M059J (cell line): ENCODE measurements at regions not wholly inside any gene's neighbourhood (a gene's known extent, or its start where the extent isn't known, plus 50 kb on each side); places are given as distances from the start of the nearest gene placed in this dataset.
"Not testable (repeated sequence)": the region's sequence is repeated elsewhere in the genome, so short reads cannot be mapped to it uniquely, and the experiment has no call there.

Source experiments
- DNase-seq: peaks from one replicate; pipeline ENCODE4 v3.0.0-alpha.2; 2012; ENCODE audit warnings: low read depth

DNA sequence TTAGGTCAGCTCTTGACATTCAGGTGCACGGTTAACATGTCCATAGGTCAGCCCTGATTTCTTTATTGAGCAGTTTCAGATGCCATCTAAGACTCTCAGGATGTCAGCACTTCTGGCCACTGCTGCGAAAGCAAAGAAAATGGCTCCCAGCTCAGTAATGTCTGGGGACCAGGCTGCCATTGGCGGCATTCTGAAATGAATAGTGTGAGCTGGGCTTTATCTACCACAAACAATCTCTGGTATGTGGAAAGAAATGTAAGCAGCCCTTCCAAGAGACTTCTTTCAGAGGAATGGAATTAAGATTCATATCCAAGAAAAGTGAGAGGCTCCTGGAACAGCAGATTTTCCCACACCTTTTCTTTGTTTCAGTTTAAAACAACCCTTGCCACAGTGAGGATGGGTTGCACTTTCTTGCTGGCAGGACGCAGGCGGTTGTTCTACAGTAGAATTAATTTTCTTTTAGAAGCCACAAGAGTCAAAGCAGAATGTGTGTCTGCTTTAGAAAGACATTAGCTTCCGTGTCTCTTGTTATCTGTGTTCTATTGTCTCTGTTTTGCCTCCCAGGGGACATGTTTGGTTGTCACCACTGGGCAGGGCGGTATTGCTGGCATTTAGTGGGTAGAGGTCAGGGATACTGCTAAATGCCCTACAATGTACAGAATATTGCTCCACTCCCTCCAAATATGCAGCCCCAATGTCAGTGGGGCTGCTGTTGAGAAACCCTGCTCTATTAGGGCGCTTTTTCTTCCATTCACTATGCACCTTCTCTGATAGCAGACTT, 149.9 kb upstream of the ANKH start:
- DNase-seq, result peak; percentile 81

DNA sequence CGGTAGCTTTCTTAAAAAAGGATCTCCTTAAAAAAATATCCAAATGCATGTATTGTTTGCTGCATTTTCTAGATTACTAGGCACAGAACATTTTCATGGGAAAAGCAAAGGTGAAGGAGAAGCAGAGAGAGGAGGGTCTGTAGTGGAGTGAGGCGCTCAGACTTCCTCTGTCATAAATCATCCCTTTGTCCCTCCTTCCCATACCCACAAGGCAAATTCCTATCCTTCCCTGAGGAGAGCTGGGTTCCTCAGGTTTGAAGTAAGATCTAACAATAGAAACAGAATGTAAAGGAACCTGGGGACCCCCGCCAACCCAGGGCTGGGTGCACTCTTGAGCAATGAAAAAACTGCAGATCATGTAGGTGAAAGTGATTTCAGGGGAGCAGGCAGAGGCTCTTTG, 149.2 kb upstream of the ANKH start:
- peak; percentile 45 for DNase-seq

DNA sequence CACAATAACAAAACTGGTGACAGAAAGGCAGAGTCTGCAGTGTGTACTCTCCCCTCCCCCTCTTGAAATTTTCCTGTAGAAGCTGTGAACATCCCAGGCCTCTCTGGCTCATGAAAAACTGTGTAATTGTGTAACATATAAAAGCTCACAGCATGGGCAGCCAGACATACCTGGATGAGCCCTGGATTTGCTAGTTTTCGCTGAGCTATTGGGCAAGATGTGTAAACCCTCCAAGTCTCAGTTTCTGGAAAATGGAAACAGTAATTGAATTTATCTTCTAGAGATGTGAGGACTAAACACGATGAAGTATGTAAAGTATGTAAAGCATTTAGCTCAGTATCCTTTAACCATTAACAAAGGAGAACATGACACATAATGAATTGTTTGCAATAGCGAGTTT, 143.2 kb upstream of the ANKH start:
- DNase-seq, result no peak

DNA sequence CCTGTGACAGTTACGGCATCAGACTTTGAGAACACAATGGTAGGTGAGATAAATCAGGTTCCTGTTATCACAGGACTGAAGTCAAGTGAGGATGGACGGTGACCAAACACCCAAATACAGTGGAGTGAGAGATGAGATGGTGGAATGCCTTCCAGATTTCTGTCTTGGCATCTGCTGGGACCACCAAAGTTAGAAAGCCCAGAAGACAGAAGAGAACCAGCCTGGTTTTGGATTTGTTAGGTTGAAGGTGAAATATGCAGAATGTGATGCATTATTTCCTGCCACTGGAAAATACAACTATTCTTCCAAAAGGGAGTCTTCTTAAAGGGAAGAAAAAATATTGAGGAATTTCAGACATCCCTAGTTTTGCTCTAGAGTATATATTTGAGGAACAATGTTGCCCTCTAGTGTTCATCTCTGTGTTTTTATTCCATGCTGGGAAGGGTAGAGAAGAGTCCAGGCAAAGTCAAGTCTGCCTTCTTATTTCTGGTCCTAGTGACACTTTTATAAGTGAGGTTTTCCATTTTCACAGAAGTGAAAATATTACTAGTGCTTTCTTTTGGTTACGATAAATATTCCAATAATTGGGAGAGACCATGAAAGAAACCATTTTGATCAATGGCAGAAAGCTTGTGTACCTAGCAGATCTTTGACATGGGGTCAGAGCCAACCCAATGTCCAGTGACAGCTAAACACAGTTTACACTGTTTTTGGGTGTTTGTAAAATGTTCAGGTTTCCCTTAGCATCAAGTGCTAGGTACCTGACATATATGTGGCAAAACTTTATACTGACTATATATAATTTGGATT, 142.3 kb upstream of the ANKH start:
- peak; percentile 75 for DNase-seq

DNA sequence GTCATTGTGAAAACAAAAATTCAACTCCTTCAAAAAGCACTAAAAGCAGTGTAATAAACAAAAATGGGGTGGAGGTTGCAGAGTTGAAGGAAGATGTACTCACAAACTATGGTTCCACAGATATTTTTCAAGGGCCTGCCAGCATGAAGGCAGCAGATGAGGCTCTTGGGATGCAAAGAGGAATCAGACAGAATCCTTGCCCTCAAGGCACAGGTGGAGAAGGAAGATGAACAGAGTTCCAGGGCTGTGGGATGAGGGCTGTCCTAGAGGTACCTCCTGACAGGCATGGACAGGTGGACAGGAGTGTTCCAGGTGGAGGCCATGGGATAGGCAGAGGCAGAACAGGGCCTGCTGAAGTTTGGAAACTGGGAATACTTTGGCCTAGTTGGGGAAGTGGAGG, 140.5 kb upstream of the ANKH start:
- DNase-seq, result no peak

DNA sequence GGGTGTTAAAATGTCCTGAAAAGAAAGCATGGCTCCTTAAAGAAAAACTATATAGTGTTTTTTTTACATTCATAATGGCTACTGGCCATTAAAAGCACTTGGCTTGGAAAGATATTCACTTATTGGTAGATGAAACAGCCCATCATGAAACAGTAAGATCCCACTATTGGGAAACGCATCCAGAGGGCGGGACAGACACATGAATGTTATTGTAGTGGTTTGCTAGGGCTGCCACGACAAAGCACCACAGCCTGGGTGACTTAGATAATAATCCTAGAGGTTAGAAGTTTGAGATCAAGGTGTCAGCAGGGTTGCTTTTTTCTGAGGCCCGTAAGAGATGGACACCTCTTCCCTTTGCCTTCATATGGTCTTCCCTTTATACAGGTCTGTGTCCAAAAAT, 139.4 kb upstream of the ANKH start:
- no peak for DNase-seq

DNA sequence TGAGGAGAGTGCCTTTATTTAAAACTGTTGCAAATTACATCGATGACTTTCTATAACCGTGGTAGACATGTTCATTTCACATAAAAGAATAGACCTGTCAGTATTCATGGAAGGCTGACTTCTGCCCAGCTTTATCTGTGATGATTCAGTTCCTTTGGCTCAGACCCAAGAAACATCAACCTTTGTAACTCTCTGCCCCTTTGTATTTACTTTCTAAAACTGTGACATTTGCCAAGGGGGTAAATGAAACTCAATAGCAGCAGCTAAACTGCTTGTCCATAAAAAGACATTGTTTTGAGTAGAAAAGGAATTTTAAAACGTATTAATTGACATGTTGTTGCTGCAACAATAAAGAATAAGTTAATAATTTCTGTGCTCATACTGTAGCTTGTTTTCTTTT, 137.8 kb upstream of the ANKH start:
- DNase-seq, result peak; percentile 92

DNA sequence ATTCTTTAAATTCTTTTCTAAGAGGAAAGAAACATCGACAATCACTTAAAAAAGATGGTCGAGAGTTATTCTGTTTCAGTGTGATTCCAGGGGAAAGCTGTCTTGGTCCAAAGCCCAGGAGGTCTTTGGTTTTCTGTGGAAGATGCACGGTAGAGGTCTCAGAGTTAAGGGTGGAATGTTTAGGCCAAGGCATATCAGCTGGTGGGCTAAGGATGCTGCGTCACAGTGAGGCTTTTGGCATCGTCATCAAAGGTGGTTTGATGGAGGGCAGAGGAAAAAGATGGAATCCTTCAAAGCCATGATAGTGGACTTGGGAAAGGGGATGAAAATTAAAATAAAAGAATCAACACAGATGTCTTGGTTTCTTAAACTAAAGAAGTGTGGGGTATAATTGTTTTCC, 137.3 kb upstream of the ANKH start:
- DNase-seq, result no peak

DNA sequence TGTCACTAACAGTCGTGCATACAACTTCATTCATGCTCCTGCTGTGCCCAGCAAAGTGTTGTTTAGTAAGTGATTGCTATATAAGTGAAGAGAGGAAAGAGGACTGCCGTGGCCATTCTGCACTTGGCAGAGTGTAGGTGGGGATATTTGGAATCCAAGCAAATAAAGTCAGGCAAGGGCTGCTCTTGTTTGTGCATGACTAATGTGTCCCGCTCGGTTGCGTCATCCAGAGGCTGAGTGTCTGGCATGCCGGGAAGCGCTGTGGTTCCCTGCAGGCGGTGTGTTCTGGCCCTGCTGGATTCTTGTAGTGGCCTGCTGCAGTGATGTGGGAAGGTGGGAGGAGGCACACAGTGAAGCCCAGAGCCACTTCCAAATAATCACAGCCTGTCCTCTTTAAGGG, 136.9 kb upstream of the ANKH start:
- DNase-seq, result peak; percentile 97

DNA sequence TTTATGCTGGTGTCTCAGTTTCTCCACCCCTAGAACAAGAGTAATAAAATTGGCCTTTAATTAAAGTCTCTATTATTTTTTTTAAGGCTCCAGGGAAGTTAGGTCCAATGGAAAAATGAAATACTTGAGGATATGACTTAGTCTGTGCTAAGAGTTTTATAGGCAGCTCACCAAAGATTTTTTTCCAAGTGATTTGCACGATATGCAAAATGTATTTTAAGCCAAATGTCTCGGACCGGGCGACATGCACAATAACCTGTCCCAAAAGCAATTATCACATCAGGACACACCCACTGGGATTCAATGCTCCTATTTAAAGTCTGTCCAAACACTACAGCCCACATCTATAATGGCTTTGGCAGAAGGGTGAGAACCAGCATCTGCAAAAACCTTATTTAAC, 136.1 kb upstream of the ANKH start:
- no peak for DNase-seq

DNA sequence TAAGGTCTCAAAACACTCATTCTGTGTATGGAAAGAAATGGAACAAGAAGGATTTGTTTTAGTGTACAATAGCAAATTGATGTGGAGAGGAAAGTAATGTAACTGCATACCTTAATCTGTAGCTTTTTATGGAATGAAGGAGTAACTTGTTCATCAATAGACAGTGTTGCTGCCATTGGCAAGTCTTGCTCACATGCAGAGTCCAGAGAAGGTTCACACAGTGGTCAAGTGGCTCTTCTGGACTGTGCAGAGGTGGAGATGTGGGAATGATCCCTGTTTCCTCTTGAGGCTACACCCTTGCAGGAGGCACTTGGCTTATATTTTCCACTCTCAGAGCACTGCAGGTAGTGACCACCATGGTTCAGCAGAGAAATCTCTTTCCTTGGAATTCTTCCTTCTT, 132.9 kb upstream of the ANKH start:
- no peak for DNase-seq

DNA sequence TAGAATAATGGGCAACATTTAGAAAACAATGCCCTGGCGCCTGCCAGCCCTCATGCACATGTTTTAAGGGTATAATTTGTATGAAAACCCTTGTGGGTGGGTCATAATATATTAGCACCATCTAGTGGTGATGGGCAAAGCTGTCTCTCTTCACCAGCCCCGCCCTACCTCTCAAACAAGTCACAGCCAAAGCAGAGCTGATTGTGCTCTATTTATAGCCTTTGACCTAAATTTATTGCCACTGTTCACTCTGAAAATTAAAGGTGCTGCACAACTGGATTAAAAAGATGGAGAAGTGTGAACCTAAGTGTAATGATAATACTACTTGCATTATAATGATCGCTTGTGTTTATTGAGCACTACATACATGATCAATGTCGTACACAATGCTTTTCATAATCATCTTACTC, 131.9 kb upstream of the ANKH start:
- peak; percentile 71 for DNase-seq

DNA sequence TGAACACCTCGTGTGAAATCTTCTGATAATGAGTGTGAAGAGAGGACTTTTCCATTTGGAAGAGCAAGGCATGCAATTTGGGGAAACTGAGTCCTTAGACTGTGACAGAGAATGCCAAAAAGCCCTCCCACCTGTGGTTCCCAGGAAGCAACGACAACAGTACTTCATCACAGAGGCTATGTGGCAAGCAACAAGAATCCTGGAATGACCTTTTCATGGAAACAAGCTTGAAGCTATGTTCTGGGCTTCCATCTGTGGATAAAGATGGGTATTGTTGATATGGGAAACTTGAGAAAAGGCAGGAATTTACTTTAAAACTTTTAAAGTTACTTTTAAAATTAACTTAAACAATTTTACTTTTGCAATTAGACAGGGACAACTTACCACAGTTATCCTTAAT, 131.2 kb upstream of the ANKH start:
- DNase-seq, result no peak

DNA sequence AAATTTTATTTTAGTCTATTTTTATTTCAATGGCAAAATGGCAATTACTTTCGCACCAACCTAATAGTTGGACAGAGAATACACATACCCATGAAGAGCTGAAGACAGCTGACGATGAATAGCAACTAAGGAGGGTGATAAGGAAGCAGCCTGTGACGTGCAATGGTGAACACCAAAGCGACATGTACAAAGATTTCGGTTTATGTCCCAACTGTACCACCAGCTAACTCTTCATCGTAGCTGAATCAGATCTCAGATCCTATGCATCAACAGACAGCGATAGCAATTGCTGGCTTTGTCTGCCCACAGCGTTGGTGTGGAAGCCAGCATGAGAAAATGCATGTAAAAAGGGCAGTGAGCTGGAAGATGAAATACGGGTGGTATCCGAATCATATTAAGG, 130.6 kb upstream of the ANKH start:
- DNase-seq, result no peak

DNA sequence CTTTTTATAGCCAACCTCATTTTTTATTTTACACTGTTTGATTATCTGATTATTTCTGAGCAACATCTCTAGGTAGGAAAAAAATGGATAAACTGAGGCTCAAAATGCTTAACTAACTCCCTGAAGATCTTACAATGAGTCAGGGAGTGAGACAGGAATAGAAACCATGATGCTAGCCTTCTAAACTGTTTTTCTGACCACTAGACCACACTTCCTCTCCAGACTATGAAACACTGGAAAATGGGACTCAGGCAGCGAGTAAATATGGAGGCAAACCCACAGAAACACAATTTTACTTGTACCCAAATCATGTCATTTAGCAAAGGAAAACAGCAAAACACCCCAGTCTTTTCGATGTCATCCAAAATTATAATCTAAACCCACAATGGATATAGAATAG, 129.9 kb upstream of the ANKH start:
- DNase-seq, result no peak

DNA sequence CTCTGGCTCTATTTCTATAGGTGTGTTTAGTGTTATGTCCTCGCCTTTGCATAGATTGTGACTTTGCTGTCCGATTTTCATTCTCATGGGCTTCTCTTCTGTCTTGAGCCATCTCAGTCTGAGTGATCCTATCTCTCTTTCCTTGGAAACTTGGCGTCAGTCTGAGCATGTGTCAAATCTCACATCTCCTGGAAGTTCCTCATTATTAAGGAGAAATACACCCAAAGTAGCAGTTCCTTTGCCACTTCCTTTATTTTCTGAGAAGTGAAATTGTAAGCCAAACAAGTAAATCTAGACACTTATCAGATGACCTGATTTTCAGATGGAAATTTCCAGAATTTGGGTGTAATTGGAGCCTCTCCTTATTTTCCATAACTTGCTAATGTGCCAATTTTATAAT, 126.9 kb upstream of the ANKH start:
- no peak for DNase-seq

DNA sequence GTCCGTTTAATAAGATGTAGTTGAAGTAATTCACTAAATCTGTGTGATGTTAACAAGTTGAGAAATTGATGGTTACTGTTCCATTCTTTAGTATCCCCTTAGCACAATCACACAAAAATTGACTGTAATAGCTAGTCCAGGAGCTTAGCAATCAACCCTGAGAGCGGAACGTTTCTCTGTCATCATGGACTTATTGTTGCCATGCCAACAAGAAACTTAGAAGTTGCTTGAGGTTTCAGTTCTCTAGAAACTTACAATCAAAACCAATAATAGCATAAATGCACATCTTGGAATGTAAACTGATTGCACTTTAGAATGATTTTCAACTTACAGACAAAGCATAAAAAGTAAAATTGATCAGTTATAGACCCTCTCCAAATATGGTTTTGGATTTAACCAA, 125.4 kb upstream of the ANKH start:
- no peak for DNase-seq

DNA sequence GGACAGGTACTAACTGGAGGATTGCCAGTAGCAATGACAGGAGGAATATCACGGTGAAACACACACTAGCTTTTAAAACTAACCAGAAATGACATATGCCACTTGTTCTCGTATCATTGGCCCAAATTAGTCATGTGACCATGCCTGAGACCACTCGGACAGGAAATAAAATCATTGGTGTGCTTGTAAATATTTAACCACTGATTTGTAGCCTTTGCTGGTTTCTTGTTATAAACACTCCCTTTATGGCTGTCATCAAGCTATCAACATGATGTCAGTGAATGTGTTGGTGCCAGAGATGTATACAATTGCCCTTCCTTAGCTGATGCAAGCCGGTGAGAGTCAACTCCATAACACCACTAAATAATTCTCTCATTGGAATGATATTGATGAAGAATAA, 123.7 kb upstream of the ANKH start:
- peak; percentile 31 for DNase-seq

DNA sequence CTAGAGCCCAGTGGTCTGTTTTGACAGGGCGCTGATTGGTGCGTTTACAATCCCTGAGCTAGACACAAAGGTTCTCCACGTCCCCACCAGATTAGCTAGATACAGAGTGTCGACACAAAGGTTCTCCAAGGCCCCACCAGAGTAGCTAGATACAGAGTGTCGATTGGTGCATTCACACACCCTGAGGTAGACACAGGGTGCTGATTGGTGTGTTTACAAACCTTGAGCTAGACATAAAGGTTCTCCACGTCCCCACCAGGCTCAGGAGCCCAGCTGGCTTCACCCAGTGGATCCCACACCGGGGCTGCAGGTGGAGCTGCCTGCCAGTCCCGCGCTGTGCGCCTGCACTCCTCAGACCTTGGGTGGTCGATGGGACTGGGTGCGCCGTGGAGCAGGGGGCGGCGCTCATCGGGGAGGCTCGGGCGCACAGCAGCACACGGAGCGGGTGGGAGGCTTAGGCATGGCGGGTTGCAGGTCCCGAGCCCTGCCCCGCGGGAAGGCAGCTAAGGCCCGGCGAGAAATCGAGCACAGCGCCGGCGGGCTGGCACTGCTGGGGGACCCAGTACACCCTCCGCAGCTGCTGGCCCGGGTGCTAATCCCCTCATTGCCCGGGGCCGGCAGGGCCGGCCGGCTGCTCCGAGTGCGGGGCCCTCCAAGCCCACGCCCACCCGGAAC, 122.0 kb upstream of the ANKH start:
- DNase-seq, result not testable (repeated sequence)

DNA sequence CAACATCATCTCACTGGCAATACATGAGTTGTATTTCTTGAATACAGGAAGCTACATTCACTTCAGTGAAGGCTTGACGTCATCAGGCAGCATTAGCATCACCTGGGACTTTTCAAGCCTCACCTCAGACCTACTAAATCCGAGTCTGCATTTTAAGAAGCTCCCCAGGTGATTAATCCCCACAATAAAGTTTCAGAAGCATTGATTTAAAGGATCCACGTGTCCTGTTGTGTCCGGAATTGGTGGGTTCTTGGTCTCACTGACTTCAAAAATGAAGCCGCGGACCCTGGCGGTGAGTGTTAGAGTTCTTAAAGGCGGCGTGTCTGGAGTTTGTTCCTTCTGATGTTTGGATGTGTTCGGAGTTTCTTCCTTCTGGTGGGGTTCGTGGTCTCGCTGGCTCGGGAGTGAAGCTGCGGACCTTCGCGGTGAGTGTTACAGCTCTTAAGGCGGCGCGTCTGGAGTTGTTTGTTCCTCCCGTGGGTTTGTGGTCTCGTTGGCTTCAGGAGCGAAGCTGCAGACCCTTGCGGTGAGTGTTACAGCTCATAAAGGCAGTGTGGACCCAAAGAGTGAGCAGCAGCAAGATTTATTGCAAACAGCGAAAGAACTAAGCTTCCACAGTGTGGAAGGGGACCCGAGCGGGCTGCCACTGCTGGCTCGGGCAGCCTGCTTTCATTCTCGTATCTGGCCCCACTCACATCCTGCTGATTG, 121.3 kb upstream of the ANKH start:
- not testable (repeated sequence) for DNase-seq

DNA sequence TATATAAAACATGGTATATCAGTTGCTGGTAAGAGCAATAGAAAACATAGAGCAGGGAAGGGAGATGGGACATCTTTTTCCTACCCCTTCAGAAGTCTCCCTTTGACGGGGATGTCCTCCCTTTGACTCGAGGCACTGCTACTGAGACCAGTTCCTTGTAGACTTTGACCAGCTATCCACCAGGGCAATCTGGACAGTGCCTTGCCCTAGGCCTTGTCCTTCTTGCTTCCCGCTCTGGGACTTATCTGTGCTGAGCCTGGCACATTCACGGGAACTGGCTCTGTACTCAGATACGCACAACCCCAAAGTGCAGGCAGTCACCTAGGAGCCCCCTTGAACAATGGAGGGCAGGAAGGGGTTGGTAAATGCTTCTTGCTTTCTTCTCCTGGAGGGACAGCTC, 116.6 kb upstream of the ANKH start:
- DNase-seq, result no peak

DNA sequence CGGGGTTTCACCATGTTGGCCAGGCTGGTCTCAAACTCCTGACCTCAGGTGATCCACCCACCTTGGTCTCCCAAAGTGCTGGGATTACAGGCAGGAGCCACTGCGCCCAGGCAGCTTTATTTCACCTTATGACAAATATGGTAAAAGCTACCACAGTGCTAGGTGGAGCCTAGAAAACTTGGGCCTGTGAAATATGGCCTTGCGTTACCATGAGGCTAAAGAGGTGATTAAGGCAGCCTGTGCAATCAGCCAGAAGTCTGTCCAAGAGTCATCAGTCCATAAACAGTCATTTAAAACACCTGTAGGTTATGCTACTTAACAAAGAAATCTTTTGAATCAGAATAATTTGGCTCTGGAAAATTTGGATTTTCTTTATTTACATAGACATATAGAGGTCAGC, 114.8 kb upstream of the ANKH start:
- DNase-seq, result no peak
